ENCODE measurements at regions not wholly inside any gene's neighbourhood (a gene's known extent, or its start where the extent isn't known, plus 50 kb on each side); places are given as distances from the start of the nearest gene placed in this dataset.

DNA sequence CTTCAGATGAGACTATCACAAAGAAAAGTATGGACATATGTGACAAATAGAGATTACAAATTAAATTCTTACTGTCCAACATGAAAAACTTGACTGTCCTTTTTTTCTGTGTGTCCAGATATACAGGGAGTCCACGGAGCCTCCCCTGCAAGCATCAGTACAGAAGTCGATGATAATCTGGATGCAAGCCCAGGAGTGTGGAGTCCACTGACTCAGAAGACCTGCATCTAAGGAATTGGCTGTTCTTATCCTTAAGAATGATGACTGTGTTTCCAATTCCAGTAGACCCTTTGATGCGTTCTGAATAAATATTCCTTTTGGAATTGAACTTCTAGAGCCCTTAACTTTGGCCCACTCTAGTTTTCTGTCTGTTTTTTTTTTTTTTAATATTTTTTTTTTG, 56.7 kb upstream of the TAF11L2 start:
- Histone ChIP-seq H3K9me3 (peaks cover 0 to 25% (median 0%) of the 10 kb centered on the region in 3 donors), H3K36me3 (no peaks in the 10 kb centered on the region), H3K4me1 (no peaks in the 10 kb centered on the region), H3K4me3 (no peak overlapping the region), H3K27me3 (no peaks in the 10 kb centered on the region), H3K27ac (no peak overlapping the region)
- no peak for ATAC-seq
- WGBS, 2 donors (ENCODE audit: low coverage in 1 of 2) = 60 to 63% methylated on average over 2 to 3 of the region's 3 CpGs
- TF ChIP-seq, protein P1, sequence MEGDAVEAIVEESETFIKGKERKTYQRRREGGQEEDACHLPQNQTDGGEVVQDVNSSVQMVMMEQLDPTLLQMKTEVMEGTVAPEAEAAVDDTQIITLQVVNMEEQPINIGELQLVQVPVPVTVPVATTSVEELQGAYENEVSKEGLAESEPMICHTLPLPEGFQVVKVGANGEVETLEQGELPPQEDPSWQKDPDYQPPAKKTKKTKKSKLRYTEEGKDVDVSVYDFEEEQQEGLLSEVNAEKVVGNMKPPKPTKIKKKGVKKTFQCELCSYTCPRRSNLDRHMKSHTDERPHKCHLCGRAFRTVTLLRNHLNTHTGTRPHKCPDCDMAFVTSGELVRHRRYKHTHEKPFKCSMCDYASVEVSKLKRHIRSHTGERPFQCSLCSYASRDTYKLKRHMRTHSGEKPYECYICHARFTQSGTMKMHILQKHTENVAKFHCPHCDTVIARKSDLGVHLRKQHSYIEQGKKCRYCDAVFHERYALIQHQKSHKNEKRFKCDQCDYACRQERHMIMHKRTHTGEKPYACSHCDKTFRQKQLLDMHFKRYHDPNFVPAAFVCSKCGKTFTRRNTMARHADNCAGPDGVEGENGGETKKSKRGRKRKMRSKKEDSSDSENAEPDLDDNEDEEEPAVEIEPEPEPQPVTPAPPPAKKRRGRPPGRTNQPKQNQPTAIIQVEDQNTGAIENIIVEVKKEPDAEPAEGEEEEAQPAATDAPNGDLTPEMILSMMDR (IDR thresholded peaks at IDR 0.05) = no peak
- TF ChIP-seq POLR2A (IDR thresholded peaks at IDR 0.05) = no peak
- TF ChIP-seq POLR2AphosphoS5 (IDR thresholded peaks at IDR 0.05) = no peak
- TF ChIP-seq EP300 (IDR thresholded peaks at IDR 0.05) = no peak

DNA sequence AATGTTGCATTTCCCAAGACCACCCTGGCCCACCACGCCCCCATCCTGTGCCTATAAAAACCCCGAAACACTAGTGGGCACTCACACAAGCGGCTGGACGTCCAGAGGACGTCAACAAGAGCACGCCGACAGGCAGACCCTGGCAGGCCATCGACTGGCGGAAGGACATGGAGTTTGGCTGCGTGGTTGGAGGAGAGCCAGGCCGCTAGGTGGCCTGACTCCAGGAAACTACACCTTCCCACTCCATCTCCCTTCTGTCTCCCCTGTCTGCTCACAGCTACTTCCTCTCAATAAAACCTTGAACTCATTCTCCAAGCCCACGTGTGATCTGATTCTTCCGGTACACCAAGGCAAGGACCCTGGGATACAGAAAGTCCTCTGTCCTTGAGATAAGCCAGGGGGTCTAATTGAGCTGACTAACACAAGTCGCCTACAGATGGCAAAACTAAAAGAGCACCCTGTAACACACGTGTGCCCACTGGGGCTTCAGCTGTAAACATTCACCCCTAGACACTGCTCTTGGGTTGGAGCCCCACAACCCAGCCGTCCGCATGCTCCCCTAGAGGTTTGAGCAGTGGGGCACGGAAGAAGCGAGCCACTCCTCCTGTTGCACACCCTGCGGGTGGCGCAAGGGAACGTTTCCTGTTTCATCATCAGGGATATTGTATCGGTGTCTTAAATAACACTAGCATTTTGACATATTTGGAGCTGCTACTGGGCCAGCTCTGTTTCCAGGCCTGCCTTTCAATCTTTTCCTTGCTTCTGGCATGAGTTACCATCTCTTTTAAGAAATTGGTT, 54.5 kb upstream of the TAF11L2 start:
- Histone ChIP-seq H3K9me3 (peaks cover 0 to 22% (median 0%) of the 10 kb centered on the region in 3 donors), H3K27ac (no peak overlapping the region), H3K27me3 (no peaks in the 10 kb centered on the region), H3K4me3 (no peak overlapping the region), H3K36me3 (no peaks in the 10 kb centered on the region), H3K4me1 (no peaks in the 10 kb centered on the region)
- ATAC-seq = no peak
- 81 to 89% methylated on average over 10 to 12 of the region's 23 CpGs for WGBS, 2 donors (ENCODE audit: low coverage in 1 of 2)
- TF ChIP-seq POLR2A (IDR thresholded peaks at IDR 0.05) = no peak
- no peak for TF ChIP-seq EP300 (IDR thresholded peaks at IDR 0.05)
- TF ChIP-seq POLR2AphosphoS5 (IDR thresholded peaks at IDR 0.05) = no peak
- TF ChIP-seq, protein P1 (IDR thresholded peaks at IDR 0.05) = no peak

DNA sequence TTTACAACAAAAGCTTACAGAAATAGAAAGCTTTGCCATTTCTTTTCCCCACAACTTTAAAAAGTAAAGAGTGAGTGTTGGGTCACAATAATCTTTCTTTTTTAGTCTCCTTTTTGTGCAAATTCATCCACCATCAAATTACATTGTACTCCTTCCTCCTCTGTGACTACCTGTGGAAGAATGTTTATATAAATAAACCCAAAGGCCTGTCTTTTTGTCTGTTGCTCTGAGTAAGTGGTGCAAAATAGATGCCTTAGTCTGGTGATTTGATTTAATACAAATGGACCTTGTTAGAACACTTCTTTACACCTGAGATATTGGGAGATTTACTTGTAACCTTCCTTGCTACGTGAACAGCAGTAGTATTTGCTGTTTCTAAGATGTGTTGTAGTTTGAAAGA, 53.5 kb upstream of the TAF11L2 start:
- ATAC-seq = no peak
- no peaks in the 10 kb centered on the region for H3K36me3 ChIP-seq
- peaks cover 0 to 12% (median 0%) of the 10 kb centered on the region in 3 donors for H3K9me3 ChIP-seq
- TF ChIP-seq EP300 (IDR thresholded peaks at IDR 0.05) = no peak
- TF ChIP-seq POLR2A (IDR thresholded peaks at IDR 0.05) = no peak
- TF ChIP-seq, protein P1 (IDR thresholded peaks at IDR 0.05) = no peak
- no peak for TF ChIP-seq POLR2AphosphoS5 (IDR thresholded peaks at IDR 0.05)
- 46 to 65% methylated on average over 1 of the region's 1 CpG for WGBS, 2 donors (ENCODE audit: low coverage in 1 of 2)
- H3K4me1 ChIP-seq = no peaks in the 10 kb centered on the region
- no peak overlapping the region for H3K27ac ChIP-seq
- no peaks in the 10 kb centered on the region for H3K27me3 ChIP-seq
- no peak overlapping the region for H3K4me3 ChIP-seq

GRCh38 chr5:17445185-17445584, 52.8 kb upstream of the TAF11L2 start:
- no peak overlapping the region for H3K27ac ChIP-seq
- no peak overlapping the region for H3K4me3 ChIP-seq
- no peak for ATAC-seq
- no peaks in the 10 kb centered on the region for H3K36me3 ChIP-seq
- H3K4me1 ChIP-seq = no peaks in the 10 kb centered on the region
- WGBS, 2 donors (ENCODE audit: low coverage in 1 of 2) = 71 to 79% methylated on average over 2 of the region's 2 CpGs
- TF ChIP-seq POLR2AphosphoS5 (IDR thresholded peaks at IDR 0.05) (no peak), POLR2A (IDR thresholded peaks at IDR 0.05) (no peak), EP300 (IDR thresholded peaks at IDR 0.05) (no peak)
- TF ChIP-seq, protein P1 (IDR thresholded peaks at IDR 0.05) = no peak
- peaks cover 0 to 7% (median 0%) of the 10 kb centered on the region in 3 donors for H3K9me3 ChIP-seq
- no peaks in the 10 kb centered on the region for H3K27me3 ChIP-seq
